Right kidney (tissue), 1 donor: ENCODE measurements at regions not wholly inside any gene's neighbourhood (a gene's known extent, or its start where the extent isn't known, plus 50 kb on each side); places are given as distances from the start of the nearest gene placed in this dataset.
A peak's percentile ranks its signal among the peaks of the same experiment; 100 is the strongest.
"Not testable (repeated sequence)": the region's sequence is repeated elsewhere in the genome, so short reads cannot be mapped to it uniquely, and the experiment has no call there.

ENCODE experiments used
- DNase-seq: peaks from one replicate; pipeline ENCODE4 v3.0.0-alpha.2; 2016

- DNase-seq, result no peak
These were observed 540.9 kb downstream of the RAB38 start for GRCh38 chr11:87634331-87634730.

GRCh38 chr11:87628957-87629356, 546.3 kb downstream of the RAB38 start:
- DNase-seq, result no peak

- no peak for DNase-seq
These were observed 547.1 kb downstream of the RAB38 start for GRCh38 chr11:87628026-87628580.

GRCh38 chr11:87623531-87624365, 551.5 kb downstream of the RAB38 start:
- DNase-seq, result not testable (repeated sequence)

- DNase-seq, result no peak
These were observed 558.7 kb downstream of the RAB38 start for GRCh38 chr11:87616511-87616910.

- no peak for DNase-seq
These were observed 566.6 kb downstream of the TMEM135 start for GRCh38 chr11:87604350-87604749.

GRCh38 chr11:87603887-87604286, 566.2 kb downstream of the TMEM135 start:
- DNase-seq, result no peak

- DNase-seq, result no peak
These were observed 565.0 kb downstream of the TMEM135 start for GRCh38 chr11:87602776-87603175.

GRCh38 chr11:87600938-87601337, 563.2 kb downstream of the TMEM135 start:
- peak; percentile 5 for DNase-seq

GRCh38 chr11:87597725-87598124, 560.0 kb downstream of the TMEM135 start:
- no peak for DNase-seq

GRCh38 chr11:87596176-87596575, 558.4 kb downstream of the TMEM135 start:
- DNase-seq, result no peak

- no peak for DNase-seq
These were observed 551.3 kb downstream of the TMEM135 start for GRCh38 chr11:87589082-87589481.

- DNase-seq, result not testable (repeated sequence)
These were observed 547.9 kb downstream of the TMEM135 start for GRCh38 chr11:87585613-87586012.

GRCh38 chr11:87583931-87584330, 546.2 kb downstream of the TMEM135 start:
- DNase-seq, result no peak

GRCh38 chr11:87575088-87575487, 537.4 kb downstream of the TMEM135 start:
- DNase-seq, result no peak

- no peak for DNase-seq
These were observed 536.5 kb downstream of the TMEM135 start for GRCh38 chr11:87574193-87574592.

GRCh38 chr11:87573708-87574107, 536.0 kb downstream of the TMEM135 start:
- no peak for DNase-seq

- no peak for DNase-seq
These were observed 535.1 kb downstream of the TMEM135 start for GRCh38 chr11:87572881-87573280.

- no peak for DNase-seq
These were observed 522.6 kb downstream of the TMEM135 start for GRCh38 chr11:87560352-87560751.

GRCh38 chr11:87559852-87560251, 522.1 kb downstream of the TMEM135 start:
- DNase-seq, result not testable (repeated sequence)

- DNase-seq, result no peak
These were observed 517.4 kb downstream of the TMEM135 start for GRCh38 chr11:87555101-87555500.

- no peak for DNase-seq
These were observed 511.1 kb downstream of the TMEM135 start for GRCh38 chr11:87548797-87549196.

GRCh38 chr11:87545858-87546257, 508.1 kb downstream of the TMEM135 start:
- no peak for DNase-seq

- no peak for DNase-seq
These were observed 501.9 kb downstream of the TMEM135 start for GRCh38 chr11:87539596-87539995.
